Kidney (tissue), 13 donors: ENCODE measurements at regions not wholly inside any gene's neighbourhood (a gene's known extent, or its start where the extent isn't known, plus 50 kb on each side); places are given as distances from the start of the nearest gene placed in this dataset.
A peak's percentile ranks its signal among the peaks of the same experiment; 100 is the strongest.

Experiments
- DNase-seq, 5 donors: peaks; one replicate each; pipeline ENCODE4 v3.0.0-alpha.2; 2013 to 2020
- FAIRE-seq: peaks from 2 replicates; lab custom pipeline; 2012; peaks lifted over from hg19 to GRCh38; lab: Jason Lieb, UNC
- H3K27ac ChIP-seq, 2 donors: one replicate each; pipeline ENCODE4 v1.7.0; 2013; ENCODE audit warnings: low read depth in 2 of 2, low read length in 2 of 2, inconsistent platforms in 1 of 2
- H3K27me3 ChIP-seq: one replicate; pipeline ENCODE4 v1.7.1; 2013; ENCODE audit warnings: low read length, inconsistent platforms; ENCODE audit not compliant: control insufficient read depth, insufficient read depth
- H3K36me3 ChIP-seq, 3 donors: one replicate each; pipeline versions ENCODE4 v1.7.0 to v1.7.1; 2013; ENCODE audit warnings: low read length in 3 of 3, control low read depth in 1 of 3, inconsistent platforms in 1 of 3; ENCODE audit not compliant: insufficient read depth in 3 of 3, control insufficient read depth in 2 of 3
- H3K4me1 ChIP-seq, 3 donors: one replicate each; pipeline versions ENCODE4 v1.7.0 to v1.7.1; 2013; ENCODE audit warnings: low read length in 3 of 3, inconsistent platforms in 1 of 3, low read depth in 1 of 3; ENCODE audit not compliant: control insufficient read depth in 2 of 3, insufficient read depth in 2 of 3
- H3K4me3 ChIP-seq, 3 donors: one replicate each; pipeline versions ENCODE4 v1.7.0 to v1.8.1; 2013; ENCODE audit warnings: low read length in 3 of 3, control low read depth in 1 of 3, inconsistent platforms in 1 of 3
- H3K9ac ChIP-seq, 3 donors: one replicate each; pipeline versions ENCODE4 v1.7.0 to v1.7.1; 2013; ENCODE audit warnings: low read length in 3 of 3, control low read depth in 1 of 3, inconsistent platforms in 1 of 3
- H3K9me3 ChIP-seq, 3 donors: one replicate each; pipeline versions ENCODE4 v1.7.0 to v1.7.1; 2013; ENCODE audit warnings: low read length in 3 of 3, control low read depth in 1 of 3, inconsistent platforms in 1 of 3; ENCODE audit not compliant: control insufficient read depth in 2 of 3, insufficient read depth in 1 of 3
- CTCF ChIP-seq: IDR thresholded peaks from 3 replicates; pipeline ENCODE4 v1.5.1; 2012; ENCODE audit warnings: mild to moderate bottlenecking, moderate library complexity, borderline replicate concordance; ENCODE audit not compliant: insufficient read depth; ENCODE audit errors: extremely low read depth
- intact Hi-C: fragments of 100-400 bp; cut with DNase I; formaldehyde crosslinking; loops from one replicate; pipeline ENCODE4 v1.11.1; 2022
- donor health status: control.
- donor health status: control.
- donor health status: control.
- donor health status: control.
- donor health status: control.
- donor health status: DM: yes; HTN: yes; CAD: no.
- donor health status: Normal renal cell carcinoma (clear cell type).

GRCh38 chr13:90713441-90714133, 633.9 kb upstream of the MIR17HG start:
- Histone ChIP-seq H3K9me3 (no peaks in the 10 kb centered on the region), H3K36me3 (no peaks in the 10 kb centered on the region), H3K27me3 (no peaks in the 10 kb centered on the region), H3K4me1 (peaks cover 0 to 5% (median 0%) of the 10 kb centered on the region in 3 donors), H3K9ac (no peak overlapping the region), H3K27ac (no peak overlapping the region), H3K4me3 (no peak overlapping the region)
- DNase-seq (no peak), FAIRE-seq (no peak)
- TF ChIP-seq CTCF, result no peak
- intact Hi-C loops, result no loop called here

GRCh38 chr13:90715485-90715884, 632.0 kb upstream of the MIR17HG start:
- no peak for DNase-seq
- no peak for FAIRE-seq

GRCh38 chr13:90717451-90717936, 630.0 kb upstream of the MIR17HG start:
- DNase-seq, result peak in 3 of 5 donors; percentile 58 to 88 (median 87)
- H3K4me3 ChIP-seq, result no peak overlapping the region

More at GRCh38 chr13:90715485-90715884, 632.0 kb upstream of the MIR17HG start:
- intact Hi-C loops, result no loop called here
- Histone ChIP-seq H3K9me3 (no peaks in the 10 kb centered on the region), H3K4me3 (no peak overlapping the region), H3K9ac (no peak overlapping the region), H3K4me1 (peaks cover 0 to 5% (median 0%) of the 10 kb centered on the region in 3 donors), H3K27me3 (no peaks in the 10 kb centered on the region), H3K36me3 (no peaks in the 10 kb centered on the region), H3K27ac (no peak overlapping the region)
- TF ChIP-seq CTCF, result no peak

More at GRCh38 chr13:90717451-90717936, 630.0 kb upstream of the MIR17HG start:
- Histone ChIP-seq H3K27ac (peak overlapping the region in 1 of 2 donors; percentile 70), H3K36me3 (no peaks in the 10 kb centered on the region), H3K27me3 (no peaks in the 10 kb centered on the region), H3K4me1 (peaks cover 0 to 5% (median 0%) of the 10 kb centered on the region in 3 donors), H3K9ac (no peak overlapping the region), H3K9me3 (no peaks in the 10 kb centered on the region)
- FAIRE-seq, result peak; percentile 73
- no peak for TF ChIP-seq CTCF
- intact Hi-C loops, result no loop called here
